ENCODE measurements at regions not wholly inside any gene's neighbourhood (a gene's known extent, or its start where the extent isn't known, plus 50 kb on each side); places are given as distances from the start of the nearest gene placed in this dataset.

- Mint-ChIP-seq H3K4me3 (no peak overlapping the region), H3K27me3 (ENCODE audit: insufficient read depth, low read depth) (no peaks in the 10 kb centered on the region)
- no peak for DNase-seq (ENCODE audit: low spot score)
Observed at GRCh38 chr6:71529769-71530168, 241.2 kb downstream of the OGFRL1 start.

GRCh38 chr6:71531006-71531405 is 242.4 kb downstream of the OGFRL1 start:
- H3K9me3 Mint-ChIP-seq = no peaks in the 10 kb centered on the region
- DNase-seq (ENCODE audit: low spot score) = no peak
- Histone ChIP-seq H3K4me1 (no peaks in the 10 kb centered on the region), H3K4me3 (no peak overlapping the region), H3K27ac (no peak overlapping the region), H3K79me2 (ENCODE audit: low read depth) (no peaks in the 10 kb centered on the region), H3K9ac (no peak overlapping the region), H4K20me1 (ENCODE audit: low read depth) (no peaks in the 10 kb centered on the region), H3K9me3 (ENCODE audit: low read depth) (no peaks in the 10 kb centered on the region), H3K27me3 (no peaks in the 10 kb centered on the region), H3K36me3 (no peaks in the 10 kb centered on the region), H3K4me2 (no peak overlapping the region), H2AFZ (replicated peaks) (no peak overlapping the region), H3F3A (ENCODE audit: low read depth) (no peaks in the 10 kb centered on the region)
- H3K27me3 Mint-ChIP-seq (ENCODE audit: insufficient read depth, low read depth) = no peaks in the 10 kb centered on the region
- H3K4me3 Mint-ChIP-seq = no peak overlapping the region
- H3K27ac Mint-ChIP-seq = no peak overlapping the region
- H3K36me3 Mint-ChIP-seq = no peaks in the 10 kb centered on the region
- H3K4me1 Mint-ChIP-seq = peaks cover 6% of the 10 kb centered on the region
- TF ChIP-seq EZH2 (IDR thresholded peaks at IDR 0.05) (no peak), CTCF (IDR thresholded peaks at IDR 0.05) (no peak), EZH2phosphoT487 (IDR thresholded peaks at IDR 0.05) (no peak)

More at GRCh38 chr6:71529769-71530168, 241.2 kb downstream of the OGFRL1 start:
- TF ChIP-seq CTCF (IDR thresholded peaks at IDR 0.05) (no peak), EZH2 (IDR thresholded peaks at IDR 0.05) (no peak), EZH2phosphoT487 (IDR thresholded peaks at IDR 0.05) (no peak)
- H4K20me1 ChIP-seq (ENCODE audit: low read depth) = no peaks in the 10 kb centered on the region
- no peak overlapping the region for H3K4me3 ChIP-seq
- no peaks in the 10 kb centered on the region for H3K9me3 Mint-ChIP-seq
- no peak overlapping the region for H3K4me2 ChIP-seq
- no peaks in the 10 kb centered on the region for H3K9me3 ChIP-seq (ENCODE audit: low read depth)
- no peak overlapping the region for H2AFZ ChIP-seq (replicated peaks)
- H3K27ac Mint-ChIP-seq = no peak overlapping the region
- H3K4me1 Mint-ChIP-seq = peaks cover 3% of the 10 kb centered on the region
- H3K36me3 Mint-ChIP-seq = no peaks in the 10 kb centered on the region
- no peaks in the 10 kb centered on the region for H3K36me3 ChIP-seq
- H3F3A ChIP-seq (ENCODE audit: low read depth) = no peaks in the 10 kb centered on the region
- no peaks in the 10 kb centered on the region for H3K27me3 ChIP-seq
- H3K79me2 ChIP-seq (ENCODE audit: low read depth) = no peaks in the 10 kb centered on the region
- no peaks in the 10 kb centered on the region for H3K4me1 ChIP-seq
- no peak overlapping the region for H3K9ac ChIP-seq
- no peak overlapping the region for H3K27ac ChIP-seq

- no peaks in the 10 kb centered on the region for H3K9me3 ChIP-seq (ENCODE audit: low read depth)
- H3K4me1 ChIP-seq = no peaks in the 10 kb centered on the region
- H3K4me3 Mint-ChIP-seq = no peak overlapping the region
- H3K27me3 ChIP-seq = no peaks in the 10 kb centered on the region
- no peaks in the 10 kb centered on the region for H3F3A ChIP-seq (ENCODE audit: low read depth)
- no peaks in the 10 kb centered on the region for H3K79me2 ChIP-seq (ENCODE audit: low read depth)
- no peaks in the 10 kb centered on the region for H3K36me3 ChIP-seq
- no peak overlapping the region for H3K4me3 ChIP-seq
- H4K20me1 ChIP-seq (ENCODE audit: low read depth) = no peaks in the 10 kb centered on the region
- H3K4me1 Mint-ChIP-seq = peaks cover 6% of the 10 kb centered on the region
- no peak overlapping the region for H3K9ac ChIP-seq
- H3K27me3 Mint-ChIP-seq (ENCODE audit: insufficient read depth, low read depth) = no peaks in the 10 kb centered on the region
- H3K36me3 Mint-ChIP-seq = no peaks in the 10 kb centered on the region
- no peak overlapping the region for H3K4me2 ChIP-seq
- no peak for DNase-seq (ENCODE audit: low spot score)
- no peak overlapping the region for H3K27ac ChIP-seq
- no peak overlapping the region for H2AFZ ChIP-seq (replicated peaks)
- H3K9me3 Mint-ChIP-seq = no peaks in the 10 kb centered on the region
- H3K27ac Mint-ChIP-seq = no peak overlapping the region
- TF ChIP-seq EZH2 (IDR thresholded peaks at IDR 0.05) (no peak), EZH2phosphoT487 (IDR thresholded peaks at IDR 0.05) (no peak), CTCF (IDR thresholded peaks at IDR 0.05) (no peak)
Observed at GRCh38 chr6:71531841-71532240, 243.2 kb downstream of the OGFRL1 start.

All from neural progenitor cell (in vitro differentiated cells).